H1 (cell line): ENCODE measurements at regions not wholly inside any gene's neighbourhood (a gene's known extent, or its start where the extent isn't known, plus 50 kb on each side); places are given as distances from the start of the nearest gene placed in this dataset.

Experiments
- CTCF ChIA-PET: fragments of 300-600 bp; sonication (Branson Sonifier 250); formaldehyde crosslinking; loops from one replicate; lab custom pipeline; 2021; ENCODE audit not compliant: partially characterized antibody; lab: Charles Lee
- POLR2A ChIA-PET: fragments of 300-600 bp; sonication (Branson Sonifier 250); formaldehyde crosslinking; loops from one replicate; lab custom pipeline; 2021; ENCODE audit warnings: inconsistent platforms; ENCODE audit not compliant: partially characterized antibody; lab: Charles Lee
- DNase-seq, 2 experiments: peaks; one replicate each; pipeline versions ENCODE4 v3.0.0 to v3.0.0-alpha.2; 2010 to 2022; ENCODE audit warnings: low spot score in 2 of 2, low read depth in 1 of 2, mixed read lengths in 1 of 2
- FAIRE-seq: peaks from 2 replicates; lab custom pipeline; 2011; peaks lifted over from hg19 to GRCh38; lab: Jason Lieb, UNC
- H2AFZ ChIP-seq: 2 replicates; pipeline ENCODE4 v1.8.1; 2012; ENCODE audit warnings: low read length, inconsistent platforms
- H2AK5ac ChIP-seq: 2 replicates; pipeline ENCODE4 v1.6.1; 2013; ENCODE audit warnings: low read depth, low read length
- H2BK120ac ChIP-seq: replicated peaks from 2 replicates; pipeline ENCODE3; 2013; ENCODE audit warnings: low read depth, low read length, inconsistent platforms
- H2BK12ac ChIP-seq: 2 replicates; pipeline ENCODE4 v1.6.1; 2013; ENCODE audit warnings: low read depth, low read length
- H2BK15ac ChIP-seq: 2 replicates; pipeline ENCODE4 v1.6.1; 2013; ENCODE audit warnings: low read length
- H2BK20ac ChIP-seq: 2 replicates; pipeline ENCODE4 v1.6.1; 2013; ENCODE audit warnings: low read length
- H2BK5ac ChIP-seq: 2 replicates; pipeline ENCODE4 v1.6.1; 2013; ENCODE audit warnings: low read depth, low read length
- H3K14ac ChIP-seq: 2 replicates; pipeline ENCODE4 v1.6.1; 2013; ENCODE audit warnings: inconsistent platforms; ENCODE audit not compliant: insufficient read length
- H3K18ac ChIP-seq: 2 replicates; pipeline ENCODE4 v1.6.1; 2013; ENCODE audit warnings: low read length; ENCODE audit errors: extremely low read depth
- H3K23ac ChIP-seq: 2 replicates; pipeline ENCODE4 v1.6.1; 2013; ENCODE audit warnings: inconsistent platforms; ENCODE audit not compliant: insufficient read length
- H3K23me2 ChIP-seq: 2 replicates; pipeline ENCODE4 v1.6.1; 2013; ENCODE audit warnings: low read depth, low read length
- H3K27ac ChIP-seq: 2 replicates; pipeline ENCODE4 v1.6.1; 2011; ENCODE audit warnings: low read depth, low read length, inconsistent platforms
- H3K27me3 ChIP-seq, 4 experiments: replicated peaks in 1 of 4; 1 replicate in 1 of 4; 2 replicates in 3 of 4; pipeline versions ENCODE4 v1.6.1 to v1.8.1; 2011 to 2013; ENCODE audit warnings: low read length in 3 of 4, mild to moderate bottlenecking in 3 of 4, inconsistent platforms in 2 of 4, mixed read lengths in 2 of 4, moderate library complexity in 1 of 4; ENCODE audit not compliant: control insufficient read depth in 3 of 4, insufficient read depth in 3 of 4; ENCODE audit errors: extremely low read depth in 1 of 4
- H3K36me3 ChIP-seq, 4 experiments: 2 replicates each; pipeline versions ENCODE4 v1.6.1 to v1.8.1; 2011 to 2013; ENCODE audit warnings: mild to moderate bottlenecking in 4 of 4, low read length in 3 of 4, moderate library complexity in 2 of 4, control low read depth in 1 of 4, inconsistent platforms in 1 of 4; ENCODE audit not compliant: insufficient read depth in 4 of 4, control insufficient read depth in 2 of 4
- H3K4ac ChIP-seq: replicated peaks from 2 replicates; pipeline ENCODE3; 2013; ENCODE audit warnings: low read length, low read depth, mixed read lengths, inconsistent platforms; ENCODE audit not compliant: insufficient read length
- H3K4me1 ChIP-seq, 4 experiments: replicated peaks in 1 of 4; 1 replicate in 1 of 4; 2 replicates in 3 of 4; pipeline versions ENCODE4 v1.6.1 to v1.8.1; 2011 to 2013; ENCODE audit warnings: low read length in 3 of 4, inconsistent platforms in 2 of 4, mixed read lengths in 1 of 4; ENCODE audit not compliant: insufficient read depth in 4 of 4, control insufficient read depth in 3 of 4
- H3K4me2 ChIP-seq, 2 experiments: 2 replicates each; pipeline versions ENCODE4 v1.6.1 to v1.8.1; 2011 to 2013; ENCODE audit warnings: low read depth in 2 of 2, low read length in 2 of 2, control low read depth in 1 of 2, inconsistent platforms in 1 of 2, mild to moderate bottlenecking in 1 of 2; ENCODE audit not compliant: insufficient read depth in 1 of 2
- H3K4me3 ChIP-seq, 4 experiments: fragments of 200-600, 300-600 bp in 1 of 4; sonication (generic), shearing (Covaris generic), sonication (Bioruptor Twin) in 1 of 4; 2 replicates each; pipeline versions ENCODE4 v1.5.1 to v1.8.1; 2011 to 2016; ENCODE audit warnings: low read length in 4 of 4, low read depth in 3 of 4, control low read depth in 2 of 4, inconsistent platforms in 2 of 4, mild to moderate bottlenecking in 2 of 4, mixed read lengths in 1 of 4, moderate library complexity in 1 of 4; ENCODE audit not compliant: insufficient read depth in 2 of 4; ENCODE audit errors: extremely low read depth in 1 of 4
- H3K56ac ChIP-seq: replicated peaks from 2 replicates; pipeline ENCODE3; 2013; ENCODE audit warnings: low read depth, mild to moderate bottlenecking, mixed read lengths, low read length, inconsistent platforms; ENCODE audit not compliant: insufficient read length
- H3K79me1 ChIP-seq: 2 replicates; pipeline ENCODE4 v1.6.1; 2013; ENCODE audit warnings: low read depth, low read length, control low read depth
- H3K79me2 ChIP-seq, 2 experiments: 2 replicates each; pipeline versions ENCODE4 v1.6.1 to v1.8.1; 2012 to 2013; ENCODE audit warnings: low read length in 2 of 2, mild to moderate bottlenecking in 2 of 2, inconsistent platforms in 1 of 2; ENCODE audit not compliant: insufficient read depth in 2 of 2, control insufficient read depth in 1 of 2
- H3K9ac ChIP-seq, 4 experiments: replicated peaks in 1 of 4; 1 replicate in 1 of 4; 2 replicates in 3 of 4; pipeline versions ENCODE4 v1.6.1 to v1.8.1; 2011 to 2013; ENCODE audit warnings: low read depth in 3 of 4, low read length in 3 of 4, control low read depth in 2 of 4, mild to moderate bottlenecking in 2 of 4, moderate library complexity in 2 of 4, inconsistent platforms in 1 of 4; ENCODE audit errors: extremely low read depth in 1 of 4
- H3K9me3 ChIP-seq, 2 experiments: 2 replicates each; pipeline versions ENCODE4 v1.6.1 to v1.8.1; 2012 to 2013; ENCODE audit warnings: mild to moderate bottlenecking in 2 of 2, moderate library complexity in 2 of 2, control low read depth in 1 of 2, inconsistent platforms in 1 of 2, low read depth in 1 of 2, low read length in 1 of 2, mixed read lengths in 1 of 2; ENCODE audit not compliant: insufficient read depth in 2 of 2
- H4K20me1 ChIP-seq, 2 experiments: replicated peaks in 1 of 2; 2 replicates each; pipeline versions ENCODE3 to v1.8.1; 2011 to 2013; ENCODE audit warnings: inconsistent platforms in 2 of 2, low read length in 2 of 2, mild to moderate bottlenecking in 1 of 2; ENCODE audit not compliant: insufficient read depth in 2 of 2, control insufficient read depth in 1 of 2
- H4K5ac ChIP-seq: 2 replicates; pipeline ENCODE4 v1.6.1; 2013; ENCODE audit warnings: low read length, low read depth, mixed read lengths, inconsistent platforms; ENCODE audit not compliant: insufficient read length
- H4K8ac ChIP-seq: 2 replicates; pipeline ENCODE4 v1.8.0; 2013; ENCODE audit warnings: mild to moderate bottlenecking, moderate library complexity, low read length, inconsistent platforms; ENCODE audit not compliant: insufficient read depth; ENCODE audit errors: extremely low read depth
- H4K91ac ChIP-seq: replicated peaks from 2 replicates; pipeline ENCODE3; 2013; ENCODE audit warnings: low read length, mixed read lengths, inconsistent platforms; ENCODE audit not compliant: insufficient read length
- CBX5 ChIP-seq: fragments of 300-800, 300-1000 bp; sonication (generic); IDR thresholded peaks from 2 replicates; pipeline ENCODE4 v1.7.1; 2016; ENCODE audit warnings: antibody characterized with exemption, low read length, low read depth
- EP300 ChIP-seq, 2 experiments: IDR thresholded peaks; 1 replicate in 1 of 2; 2 replicates in 1 of 2; pipeline ENCODE4 v1.6.1; 2011 to 2012; ENCODE audit warnings: low read depth in 2 of 2, low read length in 2 of 2, mild to moderate bottlenecking in 2 of 2, borderline replicate concordance in 1 of 2, inconsistent platforms in 1 of 2, moderate library complexity in 1 of 2
- GTF2F1 ChIP-seq: IDR thresholded peaks from 2 replicates; pipeline ENCODE4 v1.6.1; 2012; ENCODE audit warnings: low read depth, low read length, improper control_type of control experiment, borderline replicate concordance
- JUND ChIP-seq: IDR thresholded peaks from 2 replicates; pipeline ENCODE4 v1.6.1; 2011; ENCODE audit warnings: mild to moderate bottlenecking, improper control_type of control experiment, low read length
- KDM4A ChIP-seq: IDR thresholded peaks from one replicate; pipeline ENCODE4 v1.7.1; 2012; ENCODE audit warnings: low read depth, mild to moderate bottlenecking, moderate library complexity, low read length, inconsistent platforms; ENCODE audit not compliant: severe bottlenecking
- RBBP5 ChIP-seq: IDR thresholded peaks from 2 replicates; pipeline ENCODE4 v1.7.1; 2012; ENCODE audit warnings: low read depth, mild to moderate bottlenecking, inconsistent platforms, low read length, moderate library complexity, borderline replicate concordance
- RXRA ChIP-seq: IDR thresholded peaks from 2 replicates; pipeline ENCODE4 v1.6.1; 2011; ENCODE audit warnings: low read depth, mild to moderate bottlenecking, low read length, moderate library complexity; ENCODE audit not compliant: insufficient read depth
- SAP30 ChIP-seq: fragments of 300-600 bp; sonication (generic); IDR thresholded peaks from 2 replicates; pipeline ENCODE4 v1.7.1; 2012; ENCODE audit warnings: low read length, moderate library complexity, mild to moderate bottlenecking, inconsistent platforms; ENCODE audit not compliant: insufficient read depth, insufficient replicate concordance
- SRF ChIP-seq: IDR thresholded peaks from 2 replicates; pipeline ENCODE4 v1.6.1; 2011; ENCODE audit warnings: mild to moderate bottlenecking, low read depth, low read length, moderate library complexity
- TAF7 ChIP-seq: optimal IDR thresholded peaks from 2 replicates; pipeline ENCODE3; 2011; ENCODE audit warnings: low read depth, mild to moderate bottlenecking, inconsistent platforms, low read length, moderate library complexity, borderline replicate concordance
- ZNF274 ChIP-seq: IDR thresholded peaks from 2 replicates; pipeline ENCODE4 v1.7.0; 2012; ENCODE audit warnings: low read length, borderline replicate concordance; ENCODE audit errors: extremely low read depth
- WGBS, 2 experiments: shearing (Covaris generic) in 1 of 2; methylation state at CpG; one replicate each; pipeline versions ENCODE4 v1.1.6 to v1.1.7; 2013 to 2015; ENCODE audit warnings: low lambda C conversion rate in 2 of 2, mixed read lengths in 2 of 2, inconsistent platforms in 1 of 2, low coverage in 1 of 2, missing lambda C conversion rate in 1 of 2; ENCODE audit not compliant: insufficient replicate concordance in 2 of 2, insufficient coverage in 1 of 2, insufficient read length in 1 of 2; ENCODE audit errors: extremely low coverage in 1 of 2, missing lambda C conversion rate in 1 of 2; 5-methylcytosine and 5-hydroxymethylcytosine counted together
- TF ChIP-seq, protein P1 (sequence below): IDR thresholded peaks from 2 replicates; pipeline ENCODE4 v1.6.1; 2012; ENCODE audit warnings: inconsistent platforms

DNA sequence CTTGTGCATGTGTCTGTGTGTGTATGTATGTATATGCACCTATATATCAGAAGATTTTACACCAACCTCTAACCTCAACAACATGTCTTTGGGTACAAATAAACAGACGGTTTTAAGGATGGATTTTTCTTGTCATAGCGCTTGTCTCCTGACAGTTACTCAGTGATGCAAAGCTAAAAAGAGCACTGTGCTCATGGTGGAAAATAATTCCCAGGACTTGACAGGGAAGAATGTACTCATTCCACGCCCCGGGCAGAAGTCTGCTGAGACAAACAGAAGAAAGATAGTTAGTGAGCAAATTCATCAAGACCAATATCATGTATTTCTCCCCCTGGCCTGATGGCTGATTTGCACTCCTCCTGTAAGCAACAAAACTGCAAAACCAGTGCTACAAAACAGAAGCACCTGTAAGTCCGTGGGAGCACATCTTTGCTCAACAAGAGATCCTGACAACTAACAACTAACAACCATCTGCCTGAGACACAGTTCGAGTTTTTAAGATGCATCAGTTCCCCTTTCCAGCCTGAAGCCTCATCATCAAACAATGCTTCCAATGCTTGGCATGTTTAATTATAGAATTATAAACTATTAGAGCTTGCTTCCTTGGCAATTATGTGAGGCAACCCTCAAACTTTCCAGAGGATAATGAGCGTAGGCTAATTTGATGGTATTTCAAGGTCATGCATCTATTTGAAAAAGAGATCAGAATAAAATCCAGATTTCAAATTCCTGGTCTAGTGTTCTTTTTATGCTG, 812.7 kb upstream of the MIR17HG start:
- Histone ChIP-seq H3K23me2 (no peaks in the 10 kb centered on the region), H2AK5ac (no peak overlapping the region), H2BK20ac (no peak overlapping the region), H3K27me3 (no peaks in the 10 kb centered on the region), H3K4me1 (no peaks in the 10 kb centered on the region), H4K5ac (no peak overlapping the region), H3K23ac (no peak overlapping the region), H4K8ac (no peak overlapping the region), H3K36me3 (no peaks in the 10 kb centered on the region), H3K56ac (no peak overlapping the region), H3K4me3 (no peak overlapping the region), H2BK12ac (no peak overlapping the region), H3K4ac (no peak overlapping the region), H3K14ac (no peak overlapping the region), H3K79me1 (no peaks in the 10 kb centered on the region), H2BK15ac (no peak overlapping the region), H3K9ac (no peak overlapping the region), H3K4me2 (no peak overlapping the region), H3K27ac (no peak overlapping the region), H4K20me1 (no peaks in the 10 kb centered on the region), H2AFZ (peak overlapping the region; percentile 58; the same call in 1 of the 2 replicates), H4K91ac (no peak overlapping the region), H3K9me3 (no peaks in the 10 kb centered on the region), H2BK120ac (no peak overlapping the region), H3K18ac (no peak overlapping the region), H3K79me2 (no peaks in the 10 kb centered on the region), H2BK5ac (no peak overlapping the region)
- DNase-seq (no peak), FAIRE-seq (no peak)
- TF ChIP-seq SRF (no peak), TAF7 (no peak), SAP30 (no peak), ZNF274 (no peak), GTF2F1 (no peak), KDM4A (no peak), CBX5 (no peak), RXRA (no peak), EP300 (IDR thresholded peaks at IDR 0.05; ENCODE audit: borderline replicate concordance in 1 of 2, low read depth in 2 of 2, low read length in 2 of 2) (no peak), RBBP5 (no peak), JUND (no peak)
- TF ChIP-seq, protein P1, sequence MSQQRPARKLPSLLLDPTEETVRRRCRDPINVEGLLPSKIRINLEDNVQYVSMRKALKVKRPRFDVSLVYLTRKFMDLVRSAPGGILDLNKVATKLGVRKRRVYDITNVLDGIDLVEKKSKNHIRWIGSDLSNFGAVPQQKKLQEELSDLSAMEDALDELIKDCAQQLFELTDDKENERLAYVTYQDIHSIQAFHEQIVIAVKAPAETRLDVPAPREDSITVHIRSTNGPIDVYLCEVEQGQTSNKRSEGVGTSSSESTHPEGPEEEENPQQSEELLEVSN = no peak
- POLR2A ChIA-PET = no interaction called here
- 93% methylated on average over 7 of the region's 7 CpGs; no CpG with 5 or more reads in 1 of the 2 experiments for WGBS, 2 experiments
- CTCF ChIA-PET = no interaction called here
